ENCODE measurements at regions not wholly inside any gene's neighbourhood (a gene's known extent, or its start where the extent isn't known, plus 50 kb on each side); places are given as distances from the start of the nearest gene placed in this dataset.
"Not testable (repeated sequence)": the region's sequence is repeated elsewhere in the genome, so short reads cannot be mapped to it uniquely, and the experiment has no call there.

- no peak for DNase-seq (ENCODE audit: low spot score)
Measured at GRCh38 chr4:38468339-38468866, 195.6 kb upstream of the KLF3 start.

- no peak for DNase-seq (ENCODE audit: low spot score)
Measured at GRCh38 chr4:38469410-38469809, 194.6 kb upstream of the KLF3 start.

GRCh38 chr4:38470735-38471262, 193.2 kb upstream of the KLF3 start:
- no peak for DNase-seq (ENCODE audit: low spot score)

- no peak for DNase-seq (ENCODE audit: low spot score)
Measured at GRCh38 chr4:38482696-38483095, 181.3 kb upstream of the KLF3 start.

DNA sequence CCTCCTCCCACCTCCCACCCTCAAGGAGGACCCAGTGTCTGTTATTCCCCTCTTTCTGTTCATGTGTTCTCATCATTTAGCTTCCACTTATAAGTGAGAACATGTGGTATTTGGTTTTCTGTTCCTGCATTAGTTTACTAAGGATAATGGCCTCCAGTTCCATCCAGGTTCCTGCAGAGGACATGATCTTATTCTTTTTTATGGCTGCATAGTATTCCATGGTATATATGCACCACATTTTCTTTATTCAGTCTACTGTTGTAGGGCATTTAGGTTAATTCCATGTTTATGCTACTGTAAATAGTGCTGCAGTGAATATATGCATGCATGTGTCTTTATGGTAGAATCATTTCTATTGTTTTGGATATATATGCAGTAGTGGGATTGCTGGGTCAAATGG, 180.4 kb upstream of the KLF3 start:
- not testable (repeated sequence) for DNase-seq (ENCODE audit: low spot score)

DNA sequence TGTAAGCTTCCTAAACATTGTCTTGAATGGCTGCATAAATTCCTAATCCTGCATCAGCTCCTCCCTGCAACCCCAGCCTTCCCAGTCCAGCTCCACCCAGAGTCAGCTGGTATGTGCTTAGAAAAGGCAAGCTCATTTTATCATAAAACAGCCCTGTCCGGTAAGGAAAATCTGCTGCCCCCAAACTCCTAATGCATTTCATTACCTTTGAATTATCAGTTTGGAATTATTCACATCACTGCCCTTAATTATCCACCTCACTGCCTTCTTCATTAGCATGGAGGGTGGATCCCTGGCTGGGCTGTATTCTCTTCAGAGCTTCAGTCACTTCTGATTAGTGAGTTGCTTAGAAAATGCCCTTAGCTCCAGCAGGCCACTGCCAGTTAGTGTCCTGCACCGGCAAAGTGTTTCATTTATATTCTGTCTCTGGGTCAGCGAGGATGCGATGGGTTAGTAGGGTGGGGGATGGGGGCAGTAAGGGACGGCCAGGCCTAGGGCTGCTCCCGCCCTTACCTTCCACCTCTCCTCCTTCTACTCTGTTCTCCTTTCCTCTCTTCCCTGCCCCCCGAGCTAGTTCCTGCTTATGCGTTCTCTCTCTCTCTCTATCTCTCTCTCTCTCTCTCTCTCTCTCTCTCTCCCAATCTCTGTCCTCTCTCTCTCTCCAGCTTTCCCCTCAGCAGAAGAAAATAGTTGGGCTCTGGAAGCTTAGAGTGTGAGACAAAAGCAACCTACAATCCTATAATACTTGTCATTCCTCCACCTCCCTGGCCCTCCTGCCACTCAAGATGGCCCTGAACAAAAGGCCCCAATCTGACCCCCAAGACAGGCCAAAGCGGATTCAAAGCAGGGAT, 174.8 kb upstream of the KLF3 start:
- DNase-seq (ENCODE audit: low spot score): no peak

GRCh38 chr4:38489924-38490639, 173.9 kb upstream of the KLF3 start:
- DNase-seq (ENCODE audit: low spot score): no peak

- DNase-seq (ENCODE audit: low spot score): no peak
Measured at GRCh38 chr4:38490753-38491446, 173.1 kb upstream of the KLF3 start.

GRCh38 chr4:38491854-38492478, 172.0 kb upstream of the KLF3 start:
- no peak for DNase-seq (ENCODE audit: low spot score)

- DNase-seq (ENCODE audit: low spot score): no peak
Measured at GRCh38 chr4:38493066-38493465, 170.9 kb upstream of the KLF3 start.

GRCh38 chr4:38495446-38495845, 168.6 kb upstream of the KLF3 start:
- no peak for DNase-seq (ENCODE audit: low spot score)

- no peak for DNase-seq (ENCODE audit: low spot score)
Measured at GRCh38 chr4:38497121-38497520, 166.9 kb upstream of the KLF3 start.

- no peak for DNase-seq (ENCODE audit: low spot score)
Measured at GRCh38 chr4:38499101-38499500, 164.9 kb upstream of the KLF3 start.

DNA sequence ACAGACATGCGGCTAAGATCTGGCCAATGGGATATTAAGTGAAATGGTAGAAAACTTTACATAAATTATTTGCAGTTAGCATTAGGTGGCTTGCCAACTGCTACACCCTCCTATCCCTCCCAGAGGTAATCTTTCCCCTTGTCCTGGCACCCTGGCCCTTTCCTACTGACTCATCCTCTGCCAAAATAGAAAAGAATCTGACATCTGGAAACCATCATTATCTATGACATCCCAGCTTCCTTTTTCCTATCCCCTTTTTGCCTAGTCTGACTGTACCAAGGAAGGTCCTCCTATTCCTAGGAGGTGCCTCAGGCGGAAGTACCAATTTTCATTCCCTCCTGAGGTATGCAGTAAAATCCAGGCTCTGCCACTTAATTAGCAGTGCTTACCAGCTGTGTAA, 163.6 kb upstream of the KLF3 start:
- no peak for DNase-seq (ENCODE audit: low spot score)

GRCh38 chr4:38501698-38502097, 162.3 kb upstream of the KLF3 start:
- no peak for DNase-seq (ENCODE audit: low spot score)

- DNase-seq (ENCODE audit: low spot score): no peak
Measured at GRCh38 chr4:38503689-38504395, 160.2 kb upstream of the KLF3 start.

DNA sequence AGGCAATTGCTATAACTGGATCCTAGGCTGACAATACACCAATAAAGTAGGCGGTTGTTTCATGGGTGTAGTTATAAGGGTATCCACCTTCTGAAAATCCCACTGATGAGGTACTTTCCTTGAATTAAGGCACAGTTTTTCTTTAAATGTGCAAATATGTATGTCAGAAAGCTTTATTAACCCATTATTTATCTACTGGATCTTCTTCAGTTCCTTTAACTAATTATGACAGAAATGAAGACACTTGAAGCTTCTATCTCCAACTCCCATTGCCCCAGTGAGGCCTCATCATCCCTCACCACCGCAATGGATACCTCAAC, 159.6 kb upstream of the KLF3 start:
- no peak for DNase-seq (ENCODE audit: low spot score)

GRCh38 chr4:38509551-38509950, 154.4 kb upstream of the KLF3 start:
- DNase-seq (ENCODE audit: low spot score): no peak

DNA sequence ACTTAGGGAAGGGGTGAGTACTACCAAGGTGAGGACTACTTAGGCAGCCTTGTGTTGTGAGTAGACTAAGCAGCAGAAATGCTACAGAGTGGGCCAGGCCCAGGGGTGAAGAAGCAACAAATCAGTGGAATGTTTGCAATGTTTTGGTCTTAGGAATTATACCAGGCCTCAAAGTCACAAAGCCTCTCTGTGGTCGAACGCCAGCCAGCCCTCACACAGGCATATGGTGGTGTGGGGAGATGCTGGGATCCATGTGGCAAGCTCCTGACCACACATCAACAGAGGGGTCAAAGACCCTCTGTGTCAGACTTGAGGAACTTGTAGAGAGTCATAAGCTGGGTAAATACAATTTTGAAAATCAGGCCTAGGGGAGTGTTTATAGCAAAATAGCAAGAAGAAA, 153.8 kb upstream of the KLF3 start:
- DNase-seq (ENCODE audit: low spot score): no peak

DNA sequence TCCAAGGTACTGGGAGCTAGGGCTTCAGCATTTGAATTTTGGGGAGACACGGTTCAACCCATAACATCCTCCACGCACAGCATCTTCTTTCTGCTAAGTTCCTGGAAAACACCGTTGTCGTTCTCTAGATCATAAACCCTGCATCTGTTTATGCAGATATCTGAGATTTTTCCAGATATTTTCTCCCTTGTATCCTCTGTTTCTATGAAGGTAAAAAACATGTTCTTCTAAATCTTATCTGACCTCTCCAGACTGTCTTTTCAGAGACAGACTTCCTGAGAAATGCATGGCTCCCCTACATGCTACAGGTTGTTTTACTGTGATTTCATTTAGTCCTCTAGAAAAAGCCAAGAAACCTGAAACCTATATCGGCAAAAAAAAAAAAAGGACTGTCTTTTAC, 152.3 kb upstream of the KLF3 start:
- DNase-seq (ENCODE audit: low spot score): no peak

- DNase-seq (ENCODE audit: low spot score): no peak
Measured at GRCh38 chr4:38512840-38513239, 151.2 kb upstream of the KLF3 start.

Measured in LoVo (cell line).